Stomach (tissue), 4 donors: ENCODE measurements at regions not wholly inside any gene's neighbourhood (a gene's known extent, or its start where the extent isn't known, plus 50 kb on each side); places are given as distances from the start of the nearest gene placed in this dataset.

Source experiments
- CTCF ChIP-seq, 7 experiments: fragments of 450-650 bp in 4 of 7; fragments of 200-600 bp in 3 of 7; sonication (generic) in 3 of 7; IDR thresholded peaks; one replicate each; pipeline ENCODE4 v1.5.1; 2016 to 2019; ENCODE audit warnings: antibody characterized with exemption in 7 of 7, control low read depth in 2 of 7, mild to moderate bottlenecking in 1 of 7
- EP300 ChIP-seq: sonication (generic); formaldehyde crosslinking; IDR thresholded peaks from one replicate; pipeline ENCODE4 v1.6.1; 2017; ENCODE audit warnings: antibody characterized with exemption

- TF ChIP-seq CTCF (IDR thresholded peaks at IDR 0.05) (no peak), EP300 (no peak)
Observed at GRCh38 chr9:27787891-27788290, 214.6 kb upstream of the C9orf72 start.
